ENCODE measurements at regions not wholly inside any gene's neighbourhood (a gene's known extent, or its start where the extent isn't known, plus 50 kb on each side); places are given as distances from the start of the nearest gene placed in this dataset.

- H3K9me3 Mint-ChIP-seq: peaks cover 15% of the 10 kb centered on the region
- TF ChIP-seq CTCF (IDR thresholded peaks at IDR 0.05; ENCODE audit: unreplicated experiment): no peak
- no peaks in the 10 kb centered on the region for H3K27me3 Mint-ChIP-seq (ENCODE audit: low read depth)
- H3K36me3 Mint-ChIP-seq: peaks cover 3% of the 10 kb centered on the region
- DNase-seq (ENCODE audit: low spot score in 2 of 2, unreplicated experiment in 2 of 2): no peak
- H3K27ac Mint-ChIP-seq: no peak overlapping the region
- H3K4me1 Mint-ChIP-seq: peaks cover 28% of the 10 kb centered on the region
- H3K4me3 Mint-ChIP-seq: no peak overlapping the region
These were observed 427.1 kb downstream of the RPS29 start for GRCh38 chr14:49159081-49159480.

- Mint-ChIP-seq H3K4me3 (no peak overlapping the region), H3K36me3 (peaks cover 1% of the 10 kb centered on the region), H3K9me3 (peaks cover 4% of the 10 kb centered on the region), H3K4me1 (peaks cover 16% of the 10 kb centered on the region), H3K27ac (no peak overlapping the region), H3K27me3 (ENCODE audit: low read depth) (no peaks in the 10 kb centered on the region)
- no peak for TF ChIP-seq CTCF (IDR thresholded peaks at IDR 0.05; ENCODE audit: unreplicated experiment)
- DNase-seq (ENCODE audit: low spot score in 2 of 2, unreplicated experiment in 2 of 2): no peak
These were observed 446.6 kb downstream of the RPS29 start for GRCh38 chr14:49139593-49139992.

- no peaks in the 10 kb centered on the region for H3K36me3 Mint-ChIP-seq
- H3K4me3 Mint-ChIP-seq: no peak overlapping the region
- H3K27me3 Mint-ChIP-seq (ENCODE audit: low read depth): no peaks in the 10 kb centered on the region
- no peak for DNase-seq (ENCODE audit: low spot score in 2 of 2, unreplicated experiment in 2 of 2)
- H3K9me3 Mint-ChIP-seq: peaks cover 10% of the 10 kb centered on the region
- TF ChIP-seq CTCF (IDR thresholded peaks at IDR 0.05; ENCODE audit: unreplicated experiment): no peak
- peaks cover 10% of the 10 kb centered on the region for H3K4me1 Mint-ChIP-seq
- no peak overlapping the region for H3K27ac Mint-ChIP-seq
These were observed 451.2 kb downstream of the RPS29 start for GRCh38 chr14:49134940-49135339.

- no peak for TF ChIP-seq CTCF (IDR thresholded peaks at IDR 0.05; ENCODE audit: unreplicated experiment)
- no peaks in the 10 kb centered on the region for H3K27me3 Mint-ChIP-seq (ENCODE audit: low read depth)
- H3K27ac Mint-ChIP-seq: no peak overlapping the region
- peaks cover 3% of the 10 kb centered on the region for H3K9me3 Mint-ChIP-seq
- no peaks in the 10 kb centered on the region for H3K36me3 Mint-ChIP-seq
- DNase-seq (ENCODE audit: low spot score in 2 of 2, unreplicated experiment in 2 of 2): no peak
- H3K4me3 Mint-ChIP-seq: no peak overlapping the region
- H3K4me1 Mint-ChIP-seq: no peaks in the 10 kb centered on the region
These were observed 464.9 kb downstream of the RPS29 start for GRCh38 chr14:49121246-49121645.

- Mint-ChIP-seq H3K27ac (no peak overlapping the region), H3K36me3 (no peaks in the 10 kb centered on the region), H3K27me3 (ENCODE audit: low read depth) (no peaks in the 10 kb centered on the region), H3K4me3 (no peak overlapping the region), H3K4me1 (no peaks in the 10 kb centered on the region), H3K9me3 (peaks cover 3% of the 10 kb centered on the region)
- no peak for TF ChIP-seq CTCF (IDR thresholded peaks at IDR 0.05; ENCODE audit: unreplicated experiment)
- DNase-seq (ENCODE audit: low spot score in 2 of 2, unreplicated experiment in 2 of 2): no peak
These were observed 471.9 kb downstream of the RPS29 start for GRCh38 chr14:49114161-49114893.
